ENCODE measurements at regions not wholly inside any gene's neighbourhood (a gene's known extent, or its start where the extent isn't known, plus 50 kb on each side); places are given as distances from the start of the nearest gene placed in this dataset.

GRCh38 chr4:108247387-108248049 is 78.8 kb upstream of the LEF1 start:
- H3K4me3 ChIP-seq (ENCODE audit: control insufficient read depth, low read depth, low read length), result no peak overlapping the region
- TF ChIP-seq CTCF (IDR thresholded peaks at IDR 0.05; ENCODE audit: control insufficient read depth, insufficient read depth, low read depth, low read length, missing control alignments), result no peak
- no peak for DNase-seq (ENCODE audit: low read depth)

- DNase-seq (ENCODE audit: low read depth), result no peak
- no peak overlapping the region for H3K4me3 ChIP-seq (ENCODE audit: control insufficient read depth, low read depth, low read length)
- no peak for TF ChIP-seq CTCF (IDR thresholded peaks at IDR 0.05; ENCODE audit: control insufficient read depth, insufficient read depth, low read depth, low read length, missing control alignments)
Observed at GRCh38 chr4:108244606-108245005, 75.9 kb upstream of the LEF1 start.

- H3K4me3 ChIP-seq (ENCODE audit: control insufficient read depth, low read depth, low read length), result no peak overlapping the region
- no peak for TF ChIP-seq CTCF (IDR thresholded peaks at IDR 0.05; ENCODE audit: control insufficient read depth, insufficient read depth, low read depth, low read length, missing control alignments)
- no peak for DNase-seq (ENCODE audit: low read depth)
Observed at GRCh38 chr4:108240366-108240765, 71.6 kb upstream of the LEF1 start.

- DNase-seq (ENCODE audit: low read depth), result no peak
- TF ChIP-seq CTCF (IDR thresholded peaks at IDR 0.05; ENCODE audit: control insufficient read depth, insufficient read depth, low read depth, low read length, missing control alignments), result no peak
- no peak overlapping the region for H3K4me3 ChIP-seq (ENCODE audit: control insufficient read depth, low read depth, low read length)
Observed at GRCh38 chr4:108237693-108238092, 69.0 kb upstream of the LEF1 start.

GRCh38 chr4:108236264-108236663 is 67.5 kb upstream of the LEF1 start:
- no peak for DNase-seq (ENCODE audit: low read depth)
- H3K4me3 ChIP-seq (ENCODE audit: control insufficient read depth, low read depth, low read length), result no peak overlapping the region

GRCh38 chr4:108227923-108228322 is 59.2 kb upstream of the LEF1 start:
- H3K4me3 ChIP-seq (ENCODE audit: control insufficient read depth, low read depth, low read length), result no peak overlapping the region
- DNase-seq (ENCODE audit: low read depth), result no peak
- no peak for TF ChIP-seq CTCF (IDR thresholded peaks at IDR 0.05; ENCODE audit: control insufficient read depth, insufficient read depth, low read depth, low read length, missing control alignments)

More at GRCh38 chr4:108236264-108236663, 67.5 kb upstream of the LEF1 start:
- TF ChIP-seq CTCF (IDR thresholded peaks at IDR 0.05; ENCODE audit: control insufficient read depth, insufficient read depth, low read depth, low read length, missing control alignments), result no peak
